Left ventricle myocardium inferior (tissue), 1 donor: ENCODE measurements at regions not wholly inside any gene's neighbourhood (a gene's known extent, or its start where the extent isn't known, plus 50 kb on each side); places are given as distances from the start of the nearest gene placed in this dataset.

Source experiments
- DNase-seq: peaks from one replicate; pipeline ENCODE4 v3.0.0-alpha.2; 2020
- H3K27ac ChIP-seq: fragments of 200-600 bp; replicated peaks from 2 replicates; pipeline ENCODE4 v1.8.0; 2021
- H3K27me3 ChIP-seq: fragments of 200-600 bp; 2 replicates; pipeline ENCODE4 v1.8.0; 2021; ENCODE audit warnings: low read depth
- H3K36me3 ChIP-seq: fragments of 200-600 bp; 2 replicates; pipeline ENCODE4 v1.8.0; 2021
- H3K4me1 ChIP-seq: fragments of 200-600 bp; 2 replicates; pipeline ENCODE4 v1.8.0; 2021
- H3K4me3 ChIP-seq: fragments of 200-600 bp; 2 replicates; pipeline ENCODE4 v1.8.0; 2021; ENCODE audit warnings: mild to moderate bottlenecking, moderate library complexity
- H3K9me3 ChIP-seq: fragments of 200-600 bp; replicated peaks from 2 replicates; pipeline ENCODE4 v1.8.0; 2021
- intact Hi-C: fragments of 100-400 bp; cut with micrococcal nuclease; formaldehyde crosslinking; loops from one replicate; pipeline ENCODE4 v1.11.0; 2022
- TF ChIP-seq, protein P1 (sequence below): fragments of 200-600 bp; IDR thresholded peaks from 2 replicates; pipeline ENCODE4 v1.8.0; 2021; ENCODE audit warnings: antibody characterized with exemption, mild to moderate bottlenecking, borderline replicate concordance
- donor health status: DM: no; HTN: yes; CAD: no; lungs with severe emphysema.

- no peak for DNase-seq
- intact Hi-C loops, result no loop called here
- Histone ChIP-seq H3K36me3 (no peaks in the 10 kb centered on the region), H3K4me1 (peaks cover 23% of the 10 kb centered on the region), H3K27ac (no peak overlapping the region), H3K4me3 (no peak overlapping the region), H3K9me3 (no peaks in the 10 kb centered on the region), H3K27me3 (no peaks in the 10 kb centered on the region)
- TF ChIP-seq, protein P1, sequence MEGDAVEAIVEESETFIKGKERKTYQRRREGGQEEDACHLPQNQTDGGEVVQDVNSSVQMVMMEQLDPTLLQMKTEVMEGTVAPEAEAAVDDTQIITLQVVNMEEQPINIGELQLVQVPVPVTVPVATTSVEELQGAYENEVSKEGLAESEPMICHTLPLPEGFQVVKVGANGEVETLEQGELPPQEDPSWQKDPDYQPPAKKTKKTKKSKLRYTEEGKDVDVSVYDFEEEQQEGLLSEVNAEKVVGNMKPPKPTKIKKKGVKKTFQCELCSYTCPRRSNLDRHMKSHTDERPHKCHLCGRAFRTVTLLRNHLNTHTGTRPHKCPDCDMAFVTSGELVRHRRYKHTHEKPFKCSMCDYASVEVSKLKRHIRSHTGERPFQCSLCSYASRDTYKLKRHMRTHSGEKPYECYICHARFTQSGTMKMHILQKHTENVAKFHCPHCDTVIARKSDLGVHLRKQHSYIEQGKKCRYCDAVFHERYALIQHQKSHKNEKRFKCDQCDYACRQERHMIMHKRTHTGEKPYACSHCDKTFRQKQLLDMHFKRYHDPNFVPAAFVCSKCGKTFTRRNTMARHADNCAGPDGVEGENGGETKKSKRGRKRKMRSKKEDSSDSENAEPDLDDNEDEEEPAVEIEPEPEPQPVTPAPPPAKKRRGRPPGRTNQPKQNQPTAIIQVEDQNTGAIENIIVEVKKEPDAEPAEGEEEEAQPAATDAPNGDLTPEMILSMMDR, result no peak
Observed at GRCh38 chr18:46395795-46396194, 261.2 kb downstream of the LOXHD1 start.

GRCh38 chr18:46397174-46397573 lies 259.8 kb downstream of the LOXHD1 start:
- TF ChIP-seq, protein P1, result no peak
- Histone ChIP-seq H3K4me3 (no peak overlapping the region), H3K9me3 (no peaks in the 10 kb centered on the region), H3K36me3 (no peaks in the 10 kb centered on the region), H3K27ac (no peak overlapping the region), H3K4me1 (peaks cover 25% of the 10 kb centered on the region), H3K27me3 (no peaks in the 10 kb centered on the region)
- intact Hi-C loops, result no loop called here
- no peak for DNase-seq

- intact Hi-C loops, result no loop called here
- H3K9me3 ChIP-seq, result no peaks in the 10 kb centered on the region
- H3K27me3 ChIP-seq, result no peaks in the 10 kb centered on the region
- no peaks in the 10 kb centered on the region for H3K36me3 ChIP-seq
- TF ChIP-seq, protein P1, result no peak
- peaks cover 26% of the 10 kb centered on the region for H3K4me1 ChIP-seq
- DNase-seq, result no peak
- no peak overlapping the region for H3K27ac ChIP-seq
- H3K4me3 ChIP-seq, result no peak overlapping the region
Observed at GRCh38 chr18:46398005-46398404, 259.0 kb downstream of the LOXHD1 start.

DNA sequence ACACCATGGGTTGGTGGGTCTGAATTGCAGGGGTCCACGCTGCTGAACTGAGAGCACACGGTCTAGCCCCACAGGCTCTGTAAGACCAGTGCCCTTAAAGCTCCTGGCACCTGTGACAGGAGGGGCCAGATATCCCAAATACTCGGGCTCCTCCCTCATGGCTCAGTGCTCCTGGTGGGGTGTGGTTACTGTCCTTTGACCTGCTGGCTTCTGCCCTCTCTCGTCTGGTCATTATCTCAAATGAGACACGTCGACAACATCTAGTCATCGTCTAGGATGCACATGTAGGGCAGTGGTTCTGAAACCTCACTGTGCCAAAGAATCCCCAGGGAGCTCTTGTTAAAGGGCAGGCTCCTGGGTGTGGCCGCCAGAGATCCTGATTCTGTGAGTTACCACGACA lies 258.4 kb downstream of the LOXHD1 start:
- H3K9me3 ChIP-seq, result no peaks in the 10 kb centered on the region
- H3K27me3 ChIP-seq, result no peaks in the 10 kb centered on the region
- no peaks in the 10 kb centered on the region for H3K36me3 ChIP-seq
- H3K27ac ChIP-seq, result no peak overlapping the region
- no peak for DNase-seq
- H3K4me3 ChIP-seq, result no peak overlapping the region
- TF ChIP-seq, protein P1, result no peak
- peaks cover 28% of the 10 kb centered on the region for H3K4me1 ChIP-seq
- intact Hi-C loops, result no loop called here

DNA sequence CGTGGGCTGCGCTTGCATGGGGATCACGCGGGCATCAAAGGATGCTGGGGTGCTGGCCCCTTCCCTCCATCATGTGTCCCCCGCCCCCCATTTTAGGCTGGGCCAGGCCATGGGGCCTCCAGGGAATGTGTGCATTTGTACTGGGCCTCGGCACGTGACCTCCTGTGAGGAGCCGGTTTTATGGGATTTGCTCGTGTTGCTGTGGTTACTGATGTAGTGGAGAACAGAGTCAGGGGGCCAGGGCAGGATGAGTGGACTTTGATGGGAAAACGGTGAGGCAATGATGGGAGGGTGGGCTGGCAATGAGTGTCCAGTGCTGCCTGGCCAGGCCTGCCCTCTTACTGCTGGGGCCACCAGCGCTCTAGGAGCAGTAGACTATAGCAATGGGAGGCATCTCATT lies 257.7 kb downstream of the LOXHD1 start:
- TF ChIP-seq, protein P1, result no peak
- Histone ChIP-seq H3K9me3 (no peaks in the 10 kb centered on the region), H3K27ac (no peak overlapping the region), H3K36me3 (no peaks in the 10 kb centered on the region), H3K4me1 (peaks cover 28% of the 10 kb centered on the region), H3K27me3 (no peaks in the 10 kb centered on the region), H3K4me3 (no peak overlapping the region)
- intact Hi-C loops, result no loop called here
- DNase-seq, result no peak

GRCh38 chr18:46400449-46400848 lies 256.6 kb downstream of the LOXHD1 start:
- no peak overlapping the region for H3K4me3 ChIP-seq
- no peaks in the 10 kb centered on the region for H3K9me3 ChIP-seq
- no peaks in the 10 kb centered on the region for H3K36me3 ChIP-seq
- H3K27ac ChIP-seq, result no peak overlapping the region
- TF ChIP-seq, protein P1, result no peak
- H3K27me3 ChIP-seq, result no peaks in the 10 kb centered on the region
- DNase-seq, result no peak
- peaks cover 34% of the 10 kb centered on the region for H3K4me1 ChIP-seq
- intact Hi-C loops, result no loop called here
